H9 (cell line): ENCODE measurements at regions not wholly inside any gene's neighbourhood (a gene's known extent, or its start where the extent isn't known, plus 50 kb on each side); places are given as distances from the start of the nearest gene placed in this dataset.

Source experiments
- DNase-seq: peaks from one replicate; pipeline ENCODE4 v3.0.0-alpha.2; 2017
- H2AFZ ChIP-seq: one replicate; pipeline ENCODE4 v1.6.1; 2013; ENCODE audit warnings: mild to moderate bottlenecking, low read length, control low read depth, moderate library complexity
- H2AK5ac ChIP-seq: 2 replicates; pipeline ENCODE4 v1.6.1; 2013; ENCODE audit warnings: low read length, control low read depth, mixed read lengths; ENCODE audit not compliant: insufficient read length
- H2BK120ac ChIP-seq: one replicate; pipeline ENCODE4 v1.6.1; 2013; ENCODE audit warnings: low read depth, mild to moderate bottlenecking, low read length, control low read depth, inconsistent platforms; ENCODE audit not compliant: poor library complexity, severe bottlenecking
- H2BK12ac ChIP-seq: 2 replicates; pipeline ENCODE4 v1.6.1; 2013; ENCODE audit warnings: low read length, control low read depth, mixed read lengths, low read depth; ENCODE audit not compliant: insufficient read length
- H2BK15ac ChIP-seq: 2 replicates; pipeline ENCODE4 v1.6.1; 2013; ENCODE audit warnings: low read depth, low read length, control low read depth
- H2BK20ac ChIP-seq: one replicate; pipeline ENCODE4 v1.6.1; 2013; ENCODE audit warnings: low read depth, mild to moderate bottlenecking, low read length, control low read depth, inconsistent platforms; ENCODE audit not compliant: poor library complexity, severe bottlenecking
- H2BK5ac ChIP-seq: 2 replicates; pipeline ENCODE4 v1.6.1; 2013; ENCODE audit warnings: low read length, control low read depth, mixed read lengths; ENCODE audit not compliant: insufficient read length
- H3K14ac ChIP-seq: 2 replicates; pipeline ENCODE4 v1.6.1; 2013; ENCODE audit warnings: low read length, control low read depth; ENCODE audit not compliant: insufficient read depth
- H3K18ac ChIP-seq: 2 replicates; pipeline ENCODE4 v1.6.1; 2013; ENCODE audit warnings: low read depth, mild to moderate bottlenecking, mixed read lengths, low read length, control low read depth; ENCODE audit not compliant: insufficient read length
- H3K23ac ChIP-seq: 2 replicates; pipeline ENCODE4 v1.6.1; 2013; ENCODE audit warnings: low read length, control low read depth, mixed read lengths, low read depth; ENCODE audit not compliant: insufficient read length
- H3K23me2 ChIP-seq: 2 replicates; pipeline ENCODE4 v1.6.1; 2013; ENCODE audit warnings: low read depth, mild to moderate bottlenecking, mixed read lengths, low read length, control low read depth; ENCODE audit not compliant: insufficient read length, poor library complexity, severe bottlenecking
- H3K27ac ChIP-seq: 2 replicates; pipeline ENCODE4 v1.5.1; 2013; ENCODE audit warnings: low read length, control low read depth, mixed read lengths, low read depth; ENCODE audit not compliant: insufficient read length
- H3K27me3 ChIP-seq: 2 replicates; pipeline ENCODE4 v1.6.1; 2013; ENCODE audit warnings: low read length, control low read depth, inconsistent platforms; ENCODE audit not compliant: insufficient read depth
- H3K4ac ChIP-seq: 2 replicates; pipeline ENCODE4 v1.6.1; 2013; ENCODE audit warnings: low read depth, mild to moderate bottlenecking, control low read depth, inconsistent platforms, low read length, moderate library complexity
- H3K4me1 ChIP-seq: 2 replicates; pipeline ENCODE4 v1.6.1; 2013; ENCODE audit warnings: low read length, control low read depth, inconsistent platforms; ENCODE audit not compliant: insufficient read depth
- H3K4me2 ChIP-seq: 2 replicates; pipeline ENCODE4 v1.6.1; 2013; ENCODE audit warnings: low read length, control low read depth, mixed read lengths; ENCODE audit not compliant: insufficient read length, insufficient read depth
- H3K56ac ChIP-seq: 2 replicates; pipeline ENCODE4 v1.6.1; 2013; ENCODE audit warnings: low read depth, mild to moderate bottlenecking, mixed read lengths, low read length, control low read depth; ENCODE audit not compliant: insufficient read length
- H3K79me1 ChIP-seq: 2 replicates; pipeline ENCODE4 v1.6.1; 2013; ENCODE audit warnings: low read depth, mild to moderate bottlenecking, moderate library complexity, low read length, control low read depth, inconsistent platforms; ENCODE audit not compliant: insufficient read depth, poor library complexity, severe bottlenecking
- H3K79me2 ChIP-seq: 2 replicates; pipeline ENCODE4 v1.6.1; 2013; ENCODE audit warnings: low read length, control low read depth, inconsistent platforms; ENCODE audit not compliant: insufficient read depth
- H3K9ac ChIP-seq: 2 replicates; pipeline ENCODE4 v1.6.1; 2013; ENCODE audit warnings: low read length, control low read depth, mixed read lengths; ENCODE audit not compliant: insufficient read length; ENCODE audit errors: extremely low read depth
- H3K9me3 ChIP-seq: one replicate; pipeline ENCODE4 v1.6.1; 2013; ENCODE audit warnings: low read depth, low read length, inconsistent platforms; ENCODE audit not compliant: control insufficient read depth
- H3T11ph ChIP-seq: one replicate; pipeline ENCODE4 v1.6.1; 2013; ENCODE audit warnings: mild to moderate bottlenecking, low read length, control low read depth, inconsistent platforms
- H4K20me1 ChIP-seq: one replicate; pipeline ENCODE4 v1.6.1; 2013; ENCODE audit not compliant: control insufficient read depth, insufficient read length, insufficient read depth
- H4K5ac ChIP-seq: 2 replicates; pipeline ENCODE4 v1.6.1; 2013; ENCODE audit warnings: low read depth, mild to moderate bottlenecking, mixed read lengths, low read length, control low read depth; ENCODE audit not compliant: insufficient read length
- H4K8ac ChIP-seq: replicated peaks from 2 replicates; pipeline ENCODE4 v1.6.1; 2013; ENCODE audit warnings: low read length, control low read depth, mixed read lengths, low read depth; ENCODE audit not compliant: insufficient read length
- H4K91ac ChIP-seq: 2 replicates; pipeline ENCODE4 v1.6.1; 2013; ENCODE audit warnings: low read depth, mild to moderate bottlenecking, moderate library complexity, mixed read lengths, low read length, control low read depth; ENCODE audit not compliant: insufficient read length
- H3K27ac Mint-ChIP-seq, 3 experiments: 2 replicates in 2 of 3; 3 replicates in 1 of 3; pipeline ENCODE4 v1.8.0; 2020 to 2021; ENCODE audit warnings: mixed read lengths in 3 of 3, mild to moderate bottlenecking in 1 of 3, moderate library complexity in 1 of 3
- H3K27me3 Mint-ChIP-seq: 2 replicates; pipeline ENCODE4 v1.8.0; 2021; ENCODE audit warnings: low read depth, mild to moderate bottlenecking, moderate library complexity, mixed read lengths
- H3K36me3 Mint-ChIP-seq, 3 experiments: 2 replicates in 2 of 3; 3 replicates in 1 of 3; pipeline ENCODE4 v1.8.0; 2020 to 2021; ENCODE audit warnings: low read depth in 3 of 3, mixed read lengths in 3 of 3; ENCODE audit not compliant: insufficient read depth in 1 of 3
- H3K4me1 Mint-ChIP-seq, 2 experiments: 2 replicates each; pipeline ENCODE4 v1.8.0; 2020; ENCODE audit warnings: mixed read lengths in 2 of 2
- H3K4me3 Mint-ChIP-seq, 2 experiments: 2 replicates in 1 of 2; 3 replicates in 1 of 2; pipeline ENCODE4 v1.8.0; 2020 to 2021; ENCODE audit warnings: mild to moderate bottlenecking in 2 of 2, mixed read lengths in 2 of 2, moderate library complexity in 1 of 2
- H3K9me3 Mint-ChIP-seq, 2 experiments: 2 replicates in 1 of 2; 3 replicates in 1 of 2; pipeline ENCODE4 v1.8.0; 2020; ENCODE audit warnings: mild to moderate bottlenecking in 2 of 2, mixed read lengths in 2 of 2, moderate library complexity in 1 of 2
- CTCF ChIP-seq: fragments of 200-600 bp; sonication (generic); conservative IDR thresholded peaks from 3 replicates; pipeline ENCODE4 v1.8.0; 2021; ENCODE audit warnings: antibody characterized with exemption, mild to moderate bottlenecking
- WGBS: extraction: QIAGEN DNeasy Blood & Tissue Kit; methylation state at CpG from one replicate; pipeline ENCODE4 v1.1.7; 2013; ENCODE audit warnings: missing lambda C conversion rate, low lambda C conversion rate, mixed read lengths; ENCODE audit not compliant: insufficient read length; ENCODE audit errors: extremely low coverage; 5-methylcytosine and 5-hydroxymethylcytosine counted together

GRCh38 chr9:86891886-86892437, 55.3 kb downstream of the GAS1 start:
- Histone ChIP-seq H2AFZ (no peak overlapping the region), H2BK12ac (no peak overlapping the region), H3K79me2 (no peaks in the 10 kb centered on the region), H3T11ph (no peak overlapping the region), H2AK5ac (no peak overlapping the region), H2BK5ac (no peak overlapping the region), H4K91ac (no peak overlapping the region), H3K27me3 (no peaks in the 10 kb centered on the region; the same call in 1 of the 2 replicates), H3K9ac (no peak overlapping the region), H2BK20ac (no peak overlapping the region), H3K79me1 (no peaks in the 10 kb centered on the region), H3K18ac (no peak overlapping the region), H4K20me1 (no peaks in the 10 kb centered on the region), H2BK120ac (no peak overlapping the region), H3K23ac (no peak overlapping the region), H2BK15ac (no peak overlapping the region), H4K8ac (no peak overlapping the region), H3K4me1 (peaks cover 4% of the 10 kb centered on the region; the same call in 1 of the 2 replicates), H3K27ac (no peak overlapping the region), H3K4ac (no peak overlapping the region), H3K56ac (no peak overlapping the region), H3K23me2 (no peaks in the 10 kb centered on the region), H3K14ac (no peak overlapping the region), H3K9me3 (no peaks in the 10 kb centered on the region), H3K4me2 (no peak overlapping the region), H4K5ac (no peak overlapping the region)
- peaks cover under 1% of the 10 kb centered on the region; the same call in 1 of the 2 replicates for H3K27me3 Mint-ChIP-seq
- no peak overlapping the region for H3K27ac Mint-ChIP-seq
- no peak overlapping the region for H3K4me3 Mint-ChIP-seq
- no peaks in the 10 kb centered on the region; a peak in 1 of 7 replicates for H3K36me3 Mint-ChIP-seq
- WGBS: no CpG with 5 or more reads among the region's 4 CpGs
- H3K9me3 Mint-ChIP-seq: no peaks in the 10 kb centered on the region
- peaks cover 15 to 21% of the 10 kb centered on the region in 2 experiments for H3K4me1 Mint-ChIP-seq
- DNase-seq: no peak
- TF ChIP-seq CTCF: no peak
